ENCODE measurements at regions not wholly inside any gene's neighbourhood (a gene's known extent, or its start where the extent isn't known, plus 50 kb on each side); places are given as distances from the start of the nearest gene placed in this dataset.
A peak's percentile ranks its signal among the peaks of the same experiment; 100 is the strongest.
"Not testable (repeated sequence)": the region's sequence is repeated elsewhere in the genome, so short reads cannot be mapped to it uniquely, and the experiment has no call there.

DNA sequence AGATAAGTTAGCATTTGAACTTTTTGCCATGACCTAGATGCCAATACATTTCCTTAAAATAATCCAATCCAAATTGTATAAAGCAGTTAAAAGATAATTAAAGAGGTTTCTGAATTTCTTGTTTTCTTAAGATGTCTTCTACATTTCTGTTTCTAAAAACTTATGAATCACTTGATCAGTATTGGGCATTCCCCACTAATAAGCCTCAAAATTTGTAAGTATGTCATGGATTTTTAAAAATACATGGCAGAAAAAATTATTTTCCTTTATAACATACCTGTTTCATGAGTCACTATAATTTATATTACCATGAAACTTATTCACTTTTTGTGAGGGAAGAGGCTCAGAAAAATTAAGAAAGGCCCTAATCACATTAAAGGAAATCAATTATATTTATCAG, 90.3 kb upstream of the TFPI start:
- Histone ChIP-seq H3K9me3 (no peaks in the 10 kb centered on the region), H3K27me3 (ENCODE audit: low read depth) (no peaks in the 10 kb centered on the region), H3K36me3 (replicated peaks) (no peaks in the 10 kb centered on the region), H3K4me3 (no peak overlapping the region), H3K4me1 (no peaks in the 10 kb centered on the region)
- no peak for DNase-seq (ENCODE audit: low spot score in 2 of 2)
- in situ Hi-C loops (cut with MboI; ENCODE audit: low sequenced_read_pairs): no loop called here

DNA sequence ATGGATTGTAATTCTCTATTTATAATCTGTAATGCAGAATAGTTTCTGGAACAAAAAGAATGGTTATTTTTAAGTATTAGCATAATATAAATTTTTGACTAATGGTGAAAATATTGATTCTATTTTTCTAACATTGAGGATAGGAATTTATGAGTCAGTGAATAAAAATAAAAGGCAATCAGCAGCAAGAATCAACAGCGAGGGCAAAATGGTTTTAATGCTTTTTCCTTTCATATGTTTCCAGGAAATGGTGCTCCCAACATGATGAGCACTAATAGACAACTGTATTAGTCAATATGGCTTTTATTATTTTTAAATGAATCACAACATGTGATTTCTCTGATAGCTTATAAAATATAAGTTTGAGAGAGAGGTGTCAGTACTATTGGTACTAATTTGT, 90.7 kb upstream of the TFPI start:
- Histone ChIP-seq H3K9me3 (no peaks in the 10 kb centered on the region), H3K4me3 (no peak overlapping the region), H3K36me3 (replicated peaks) (no peaks in the 10 kb centered on the region), H3K27me3 (ENCODE audit: low read depth) (no peaks in the 10 kb centered on the region), H3K4me1 (no peaks in the 10 kb centered on the region)
- DNase-seq (ENCODE audit: low spot score in 2 of 2): no peak
- in situ Hi-C loops (cut with MboI; ENCODE audit: low sequenced_read_pairs): no loop called here

DNA sequence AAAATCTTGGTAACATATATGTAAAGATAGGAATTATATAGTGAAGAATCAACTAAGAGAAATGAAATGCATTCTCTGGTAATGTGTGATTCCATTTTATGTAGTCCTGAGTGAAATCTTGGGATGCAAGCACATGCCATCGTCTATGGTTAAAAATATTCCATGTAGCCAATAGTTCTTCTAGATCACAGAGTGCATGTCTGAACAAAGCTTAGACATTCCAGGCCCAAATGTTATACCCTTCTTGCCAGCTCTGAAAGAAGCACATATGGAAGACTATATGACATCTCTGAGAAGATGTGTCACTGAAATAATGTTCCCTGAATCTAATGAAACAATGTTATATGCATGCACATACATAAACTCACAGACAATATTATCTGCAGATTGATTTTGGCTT, 92.3 kb upstream of the TFPI start:
- Histone ChIP-seq H3K4me3 (no peak overlapping the region), H3K9me3 (no peaks in the 10 kb centered on the region), H3K4me1 (no peaks in the 10 kb centered on the region), H3K36me3 (replicated peaks) (no peaks in the 10 kb centered on the region), H3K27me3 (ENCODE audit: low read depth) (no peaks in the 10 kb centered on the region)
- DNase-seq (ENCODE audit: low spot score in 2 of 2): no peak
- in situ Hi-C loops (cut with MboI; ENCODE audit: low sequenced_read_pairs): no loop called here

DNA sequence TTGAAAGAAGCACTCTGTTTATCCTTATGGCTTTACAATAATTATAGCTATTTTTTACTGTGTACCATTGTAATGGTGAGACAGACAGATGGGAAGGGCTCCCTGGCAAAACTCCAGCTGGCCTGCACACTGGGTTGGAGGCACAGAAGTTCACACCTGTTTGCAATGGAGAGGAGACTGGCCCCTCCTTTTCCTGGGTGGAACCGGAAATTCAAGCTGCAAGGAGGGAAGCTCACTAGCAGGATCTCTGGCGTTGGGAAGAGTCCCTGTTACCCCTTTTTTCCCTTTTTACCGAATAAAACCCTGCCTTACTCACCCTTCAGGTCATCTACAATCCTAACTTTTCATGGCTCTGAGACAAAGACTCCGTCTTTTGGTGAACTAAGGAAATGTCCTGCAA, 100.3 kb upstream of the TFPI start:
- peak; percentile 23 to 83 for DNase-seq (ENCODE audit: low spot score in 2 of 2)
- Histone ChIP-seq H3K9me3 (no peaks in the 10 kb centered on the region), H3K4me3 (peak overlapping the region; percentile 26), H3K27me3 (ENCODE audit: low read depth) (no peaks in the 10 kb centered on the region), H3K4me1 (peaks cover 28% of the 10 kb centered on the region), H3K36me3 (replicated peaks) (no peaks in the 10 kb centered on the region)
- in situ Hi-C loops (cut with MboI; ENCODE audit: low sequenced_read_pairs): no loop called here

DNA sequence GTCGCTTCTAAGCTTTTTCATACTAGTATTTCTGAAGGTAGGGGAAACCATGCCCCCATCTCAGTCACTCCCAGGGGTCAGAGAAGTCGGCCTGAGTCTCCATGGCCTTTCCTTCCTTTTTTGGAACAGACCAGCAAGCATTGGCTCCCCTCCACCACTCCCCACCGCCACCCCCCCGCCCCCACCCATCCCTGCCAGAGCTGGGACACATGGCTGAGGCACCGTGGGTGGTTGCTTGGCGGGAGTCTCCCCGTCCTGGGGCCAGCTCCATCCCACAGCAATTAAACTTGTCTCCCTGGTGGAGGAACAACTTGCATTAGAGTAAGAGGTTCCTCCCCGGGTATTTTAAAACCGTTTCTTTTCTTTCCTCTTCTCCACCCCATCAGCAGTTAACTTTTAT, 100.8 kb upstream of the TFPI start:
- Histone ChIP-seq H3K4me3 (peak overlapping the region; percentile 26), H3K9me3 (no peaks in the 10 kb centered on the region), H3K4me1 (peaks cover 28% of the 10 kb centered on the region), H3K36me3 (replicated peaks) (no peaks in the 10 kb centered on the region), H3K27me3 (ENCODE audit: low read depth) (no peaks in the 10 kb centered on the region)
- in situ Hi-C loops (cut with MboI; ENCODE audit: low sequenced_read_pairs): no loop called here
- peak in 1 of 2 experiments; percentile 40 for DNase-seq (ENCODE audit: low spot score in 2 of 2)

DNA sequence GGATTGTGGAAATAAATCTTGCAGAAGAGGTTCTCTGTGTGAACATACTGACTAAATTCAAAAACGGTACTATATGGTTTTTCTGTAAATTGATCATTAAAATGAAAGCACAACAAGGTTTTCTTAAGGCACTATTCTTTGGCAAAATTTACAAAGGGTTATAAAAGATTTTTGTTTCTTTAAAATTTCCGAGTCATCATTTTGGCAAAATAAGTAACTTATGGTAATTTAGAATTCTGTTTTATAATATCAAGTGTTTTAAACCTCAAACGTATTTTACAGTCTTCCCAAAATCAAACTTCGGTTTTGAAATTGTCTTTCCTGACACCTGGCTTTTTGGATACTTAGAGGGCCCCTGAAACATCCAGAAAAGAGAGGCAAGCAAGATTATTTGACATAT, 101.9 kb upstream of the TFPI start:
- H3K4me1 ChIP-seq: peaks cover 28% of the 10 kb centered on the region
- in situ Hi-C loops (cut with MboI; ENCODE audit: low sequenced_read_pairs): no loop called here

DNA sequence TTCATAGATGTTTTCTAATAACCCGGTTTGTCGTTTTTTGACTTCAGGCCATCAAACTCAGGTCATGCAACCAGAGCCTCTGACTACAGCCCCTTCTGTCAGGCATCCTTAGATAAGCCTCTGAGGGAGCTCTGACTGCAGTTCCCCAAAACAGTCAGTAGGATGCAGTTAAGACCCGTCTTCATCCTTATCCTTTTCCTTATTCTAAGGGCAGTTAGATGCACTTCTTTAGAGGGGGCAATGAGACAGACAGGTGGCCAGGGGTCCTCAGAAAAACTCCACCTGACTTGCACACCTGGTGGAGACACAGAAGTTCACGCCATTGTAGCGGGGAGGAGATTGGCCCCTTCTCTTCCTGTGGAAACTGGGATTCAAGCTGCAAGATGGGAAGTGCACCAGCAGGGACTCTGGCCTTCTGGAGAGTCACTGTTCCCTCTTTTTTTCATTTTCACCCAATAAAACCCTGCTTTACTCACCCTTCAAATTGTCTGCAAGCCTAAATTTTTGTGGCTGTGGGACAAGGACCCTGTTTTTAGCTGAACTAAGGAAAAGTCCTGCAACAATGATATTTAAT, 104.8 kb upstream of the TFPI start:
- in situ Hi-C loops (cut with MboI; ENCODE audit: low sequenced_read_pairs): no loop called here

More for the DNA sequence above, 101.9 kb upstream of the TFPI start:
- H3K27me3 ChIP-seq (ENCODE audit: low read depth): no peaks in the 10 kb centered on the region
- H3K4me3 ChIP-seq: peak overlapping the region; percentile 19; the same call in 1 of the 2 replicates
- no peaks in the 10 kb centered on the region for H3K36me3 ChIP-seq (replicated peaks)
- DNase-seq (ENCODE audit: low spot score in 2 of 2): no peak
- no peaks in the 10 kb centered on the region for H3K9me3 ChIP-seq

DNA sequence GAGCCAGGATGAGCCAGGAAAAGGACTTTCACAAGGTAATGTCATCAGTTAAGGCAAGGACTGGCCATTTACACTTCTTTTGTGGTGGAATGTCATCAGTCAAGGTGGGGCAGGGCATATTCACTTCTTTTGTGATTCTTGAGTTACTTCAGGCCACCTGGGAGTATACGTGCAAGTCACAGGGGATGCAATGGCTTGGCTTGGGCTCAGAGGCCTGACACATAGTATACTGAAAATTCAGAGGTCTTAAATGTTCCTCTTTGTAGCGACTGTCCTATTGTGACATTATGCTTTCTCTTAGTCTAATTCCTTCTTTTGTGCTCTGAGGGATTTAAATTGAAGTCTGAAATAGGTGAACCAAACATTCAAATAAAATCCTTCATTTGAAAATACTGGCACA, 121.8 kb upstream of the TFPI start:
- H3K4me3 ChIP-seq; DNase-seq (ENCODE audit: low spot score in 2 of 2); H3K4me1 ChIP-seq; H3K36me3 ChIP-seq (replicated peaks); H3K9me3 ChIP-seq; H3K27me3 ChIP-seq (ENCODE audit: low read depth); in situ Hi-C loops (cut with MboI; ENCODE audit: low sequenced_read_pairs): not testable (repeated sequence)

More for the DNA sequence above, 104.8 kb upstream of the TFPI start:
- DNase-seq (ENCODE audit: low spot score in 2 of 2): peak in 1 of 2 experiments; percentile 23
- Histone ChIP-seq H3K27me3 (ENCODE audit: low read depth) (no peaks in the 10 kb centered on the region), H3K36me3 (replicated peaks) (no peaks in the 10 kb centered on the region), H3K9me3 (no peaks in the 10 kb centered on the region), H3K4me3 (no peak overlapping the region), H3K4me1 (peaks cover 28% of the 10 kb centered on the region)

DNA sequence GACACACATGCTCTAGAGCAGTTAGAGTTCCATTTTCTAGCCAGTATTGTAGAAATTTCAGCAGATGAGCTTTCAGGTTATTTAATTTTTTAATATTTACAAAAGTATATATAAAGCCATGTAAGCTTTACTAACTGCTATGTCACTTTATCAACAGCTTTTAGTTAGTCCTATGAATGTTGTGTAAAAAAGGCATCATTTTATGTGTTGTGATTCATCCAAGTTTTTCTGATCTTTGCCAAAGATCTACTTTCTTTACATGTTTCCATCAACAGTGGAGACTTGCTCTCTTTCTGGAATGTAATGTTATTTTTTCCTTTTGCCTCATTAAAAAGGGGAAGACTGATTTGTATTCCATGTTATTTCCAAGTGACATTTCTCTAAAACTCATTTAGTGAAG, 125.2 kb upstream of the TFPI start:
- Histone ChIP-seq H3K4me3 (no peak overlapping the region), H3K27me3 (ENCODE audit: low read depth) (no peaks in the 10 kb centered on the region), H3K36me3 (replicated peaks) (no peaks in the 10 kb centered on the region), H3K4me1 (no peaks in the 10 kb centered on the region), H3K9me3 (no peaks in the 10 kb centered on the region)
- in situ Hi-C loops (cut with MboI; ENCODE audit: low sequenced_read_pairs): no loop called here
- no peak for DNase-seq (ENCODE audit: low spot score in 2 of 2)

DNA sequence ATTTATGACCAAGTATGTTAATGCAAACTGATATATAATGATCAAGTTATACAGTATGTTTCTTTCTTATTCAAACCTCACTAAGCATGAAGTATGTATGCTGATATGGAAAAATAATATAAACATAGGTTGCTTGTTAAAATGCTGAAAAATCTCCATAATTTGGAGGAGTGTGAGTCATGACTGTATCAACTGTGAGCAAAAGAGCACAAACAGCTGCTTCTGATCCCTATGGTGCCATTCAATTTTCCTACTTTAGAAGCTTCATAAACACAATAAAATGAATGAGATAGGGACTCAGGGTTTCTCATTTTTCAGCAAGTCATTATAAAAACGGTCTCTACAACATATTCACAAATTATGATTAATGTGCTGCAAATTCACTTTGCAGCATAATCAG, 129.9 kb upstream of the TFPI start:
- H3K4me3 ChIP-seq: no peak overlapping the region
- H3K27me3 ChIP-seq (ENCODE audit: low read depth): no peaks in the 10 kb centered on the region
- in situ Hi-C loops (cut with MboI; ENCODE audit: low sequenced_read_pairs): no loop called here
- no peak for DNase-seq (ENCODE audit: low spot score in 2 of 2)
- H3K36me3 ChIP-seq (replicated peaks): no peaks in the 10 kb centered on the region
- H3K9me3 ChIP-seq: no peaks in the 10 kb centered on the region
- peaks cover 4% of the 10 kb centered on the region; the same call in 1 of the 2 replicates for H3K4me1 ChIP-seq

DNA sequence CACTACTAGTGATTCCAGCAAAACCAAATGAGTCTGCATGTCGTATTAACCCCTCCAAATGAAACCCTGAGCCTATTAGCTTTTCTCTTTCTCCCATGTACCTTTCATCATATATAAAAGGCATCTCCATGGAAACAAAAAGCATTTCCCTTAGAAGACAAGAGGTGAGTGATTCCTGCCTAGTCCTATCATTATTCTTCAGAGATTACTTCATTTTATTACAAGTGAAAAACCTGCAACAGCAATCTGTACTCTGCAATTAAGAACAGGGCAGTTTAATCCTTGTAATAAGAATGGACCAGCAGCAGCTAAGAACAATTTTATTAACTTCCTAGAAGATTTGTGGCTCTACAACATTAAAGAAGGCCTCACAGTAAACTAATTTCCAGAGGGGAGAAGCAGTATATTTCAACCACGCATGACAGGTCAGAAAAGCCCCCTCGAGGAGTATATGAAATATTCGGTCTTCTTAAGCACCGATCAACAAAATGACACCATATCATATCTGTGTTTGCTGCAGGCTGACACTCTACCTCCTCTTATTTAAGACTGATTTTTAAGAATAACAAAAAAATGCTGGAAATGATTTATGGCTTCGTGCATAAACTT, 132.3 kb upstream of the TFPI start:
- no peak overlapping the region for H3K4me3 ChIP-seq
- no peaks in the 10 kb centered on the region for H3K36me3 ChIP-seq (replicated peaks)
- peaks cover 4% of the 10 kb centered on the region; the same call in 1 of the 2 replicates for H3K4me1 ChIP-seq
- DNase-seq (ENCODE audit: low spot score in 2 of 2): peak in 1 of 2 experiments; percentile 17
- in situ Hi-C loops (cut with MboI; ENCODE audit: low sequenced_read_pairs): no loop called here
- H3K27me3 ChIP-seq (ENCODE audit: low read depth): no peaks in the 10 kb centered on the region
- H3K9me3 ChIP-seq: no peaks in the 10 kb centered on the region

DNA sequence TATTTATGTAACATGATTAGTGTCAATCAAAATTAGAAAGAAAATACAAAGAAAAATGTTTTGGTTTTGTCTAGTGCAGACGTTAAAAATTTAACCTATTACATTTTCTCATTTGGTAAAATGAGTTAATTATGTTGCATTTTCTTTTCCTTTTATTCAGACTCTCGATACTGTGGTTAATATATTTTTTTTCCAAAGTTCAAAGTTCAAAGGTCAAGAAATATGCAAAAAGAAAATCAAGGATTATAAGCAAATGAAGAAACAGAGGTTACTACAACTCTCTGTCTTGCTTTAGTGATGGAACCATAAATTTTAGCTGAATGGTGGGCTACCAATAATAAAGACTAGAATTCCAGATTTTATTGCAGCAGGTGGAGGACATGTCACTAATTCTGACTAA, 133.3 kb upstream of the TFPI start:
- Histone ChIP-seq H3K9me3 (no peaks in the 10 kb centered on the region), H3K36me3 (replicated peaks) (no peaks in the 10 kb centered on the region), H3K27me3 (ENCODE audit: low read depth) (no peaks in the 10 kb centered on the region), H3K4me3 (no peak overlapping the region), H3K4me1 (peaks cover 4% of the 10 kb centered on the region; the same call in 1 of the 2 replicates)
- DNase-seq (ENCODE audit: low spot score in 2 of 2): no peak
- in situ Hi-C loops (cut with MboI; ENCODE audit: low sequenced_read_pairs): no loop called here

DNA sequence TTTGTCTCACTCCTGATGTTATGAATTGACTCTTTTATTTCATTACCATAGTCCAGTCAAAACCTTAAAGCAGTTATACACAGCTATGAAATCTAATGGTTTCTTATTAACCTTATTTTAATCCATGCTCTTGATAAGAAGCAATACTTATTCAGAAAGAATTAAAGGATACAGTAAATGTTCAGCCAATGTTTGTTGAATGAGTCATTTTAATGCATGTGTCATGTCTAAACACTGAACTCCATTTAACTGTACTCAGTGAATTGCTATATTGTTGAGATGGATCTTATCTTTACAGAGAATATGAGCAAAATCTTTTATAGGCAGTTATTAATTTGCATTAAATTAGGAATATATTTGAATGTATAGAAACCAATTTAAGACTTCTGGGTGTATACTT, 135.1 kb upstream of the TFPI start:
- Histone ChIP-seq H3K27me3 (ENCODE audit: low read depth) (no peaks in the 10 kb centered on the region), H3K36me3 (replicated peaks) (no peaks in the 10 kb centered on the region), H3K4me1 (peaks cover 4% of the 10 kb centered on the region; the same call in 1 of the 2 replicates), H3K9me3 (no peaks in the 10 kb centered on the region), H3K4me3 (no peak overlapping the region)
- DNase-seq (ENCODE audit: low spot score in 2 of 2): no peak
- in situ Hi-C loops (cut with MboI; ENCODE audit: low sequenced_read_pairs): no loop called here

DNA sequence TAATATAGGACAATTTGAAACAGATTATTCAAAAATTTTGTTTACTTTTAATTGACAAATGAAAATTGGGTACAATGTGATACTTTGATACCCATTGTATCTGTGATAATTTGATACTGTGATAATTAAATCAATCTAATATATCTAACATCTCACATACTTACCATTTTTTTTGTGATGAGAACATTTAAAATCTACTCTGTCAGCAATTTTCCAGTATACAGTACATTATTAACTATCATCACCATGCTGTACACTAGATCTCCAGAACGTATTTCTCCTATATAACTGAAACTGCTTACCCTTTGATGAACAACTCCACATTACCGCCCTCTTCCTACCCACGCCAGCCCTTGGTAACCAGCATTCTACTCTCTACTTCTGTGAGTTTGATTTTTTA, 139.7 kb upstream of the TFPI start:
- H3K4me1 ChIP-seq: no peaks in the 10 kb centered on the region
- in situ Hi-C loops (cut with MboI; ENCODE audit: low sequenced_read_pairs): no loop called here
- no peak for DNase-seq (ENCODE audit: low spot score in 2 of 2)
- H3K27me3 ChIP-seq (ENCODE audit: low read depth): no peaks in the 10 kb centered on the region
- no peak overlapping the region for H3K4me3 ChIP-seq
- no peaks in the 10 kb centered on the region for H3K36me3 ChIP-seq (replicated peaks)
- no peaks in the 10 kb centered on the region for H3K9me3 ChIP-seq

DNA sequence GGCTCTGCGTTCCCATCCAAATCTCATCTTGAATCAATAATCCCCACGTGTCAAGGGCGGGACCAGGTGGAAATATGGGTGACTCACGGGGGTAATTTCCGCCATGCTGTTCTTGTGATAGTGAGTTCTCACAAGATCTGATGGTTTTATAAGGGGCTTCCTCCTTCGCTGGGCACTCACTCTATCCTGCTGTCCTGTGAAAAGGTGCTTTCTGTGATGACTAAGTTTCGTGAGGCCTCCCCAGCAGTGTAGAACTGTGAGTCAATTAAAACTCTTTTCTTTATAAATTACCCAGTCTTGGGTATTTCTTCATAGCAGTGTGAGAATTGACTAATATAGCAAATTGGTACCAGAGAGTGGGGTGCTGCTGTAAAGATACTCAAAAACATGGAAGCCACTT, 142.4 kb upstream of the TFPI start:
- H3K9me3 ChIP-seq; in situ Hi-C loops (cut with MboI; ENCODE audit: low sequenced_read_pairs); H3K4me3 ChIP-seq; H3K4me1 ChIP-seq; H3K27me3 ChIP-seq (ENCODE audit: low read depth); DNase-seq (ENCODE audit: low spot score in 2 of 2); H3K36me3 ChIP-seq (replicated peaks): not testable (repeated sequence)
